Keratinocyte (primary cell): ENCODE measurements at regions not wholly inside any gene's neighbourhood (a gene's known extent, or its start where the extent isn't known, plus 50 kb on each side); places are given as distances from the start of the nearest gene placed in this dataset.

Experiments used
- DNase-seq: peaks from one replicate; pipeline ENCODE4 v3.0.0-alpha.2; 2011; ENCODE audit warnings: low read depth, missing footprints, low spot score
- FAIRE-seq: peaks from 2 replicates; lab custom pipeline; 2011; peaks lifted over from hg19 to GRCh38; lab: Jason Lieb, UNC
- H2AFZ ChIP-seq: 2 replicates; pipeline ENCODE4 v1.6.0; 2012; ENCODE audit warnings: low read length, control low read depth, inconsistent platforms; ENCODE audit not compliant: control insufficient read depth
- H3K27ac ChIP-seq: 2 replicates; pipeline ENCODE4 v1.5.1; 2011; ENCODE audit warnings: low read length; ENCODE audit not compliant: control insufficient read depth, insufficient read depth
- H3K27me3 ChIP-seq: 3 replicates; pipeline ENCODE4 v1.6.0; 2011; ENCODE audit warnings: low read length; ENCODE audit not compliant: control insufficient read depth, insufficient read depth; ENCODE audit errors: extremely low read depth
- H3K36me3 ChIP-seq, 2 experiments: 2 replicates in 1 of 2; 3 replicates in 1 of 2; pipeline ENCODE4 v1.5.1; 2011; ENCODE audit warnings: low read length in 2 of 2, mild to moderate bottlenecking in 1 of 2; ENCODE audit not compliant: control insufficient read depth in 2 of 2, insufficient read depth in 2 of 2; ENCODE audit errors: extremely low read depth in 1 of 2
- H3K4me1 ChIP-seq: 3 replicates; pipeline ENCODE4 v1.5.1; 2011; ENCODE audit warnings: low read length; ENCODE audit not compliant: control insufficient read depth, insufficient read depth; ENCODE audit errors: extremely low read depth
- H3K4me2 ChIP-seq: 3 replicates; pipeline ENCODE4 v1.6.0; 2011; ENCODE audit warnings: low read depth, low read length; ENCODE audit not compliant: control insufficient read depth, insufficient read depth; ENCODE audit errors: extremely low read depth
- H3K4me3 ChIP-seq, 3 experiments: fragments of 200-600 bp in 1 of 3; sonication (generic) in 1 of 3; 2 replicates in 2 of 3; 3 replicates in 1 of 3; pipeline ENCODE4 v1.5.1; 2011 to 2016; ENCODE audit warnings: low read length in 3 of 3, mild to moderate bottlenecking in 3 of 3, control low read depth in 2 of 3, inconsistent platforms in 1 of 3, low read depth in 1 of 3, mixed read lengths in 1 of 3, mixed run types in 1 of 3, moderate library complexity in 1 of 3; ENCODE audit not compliant: control insufficient read depth in 2 of 3, insufficient read depth in 2 of 3; ENCODE audit errors: extremely low read depth in 1 of 3
- H3K79me2 ChIP-seq: 2 replicates; pipeline ENCODE4 v1.6.0; 2012; ENCODE audit warnings: low read length; ENCODE audit not compliant: control insufficient read depth, insufficient read depth
- H3K9ac ChIP-seq: 3 replicates; pipeline ENCODE4 v1.6.0; 2011; ENCODE audit warnings: low read length; ENCODE audit not compliant: control insufficient read depth, insufficient read depth; ENCODE audit errors: extremely low read depth
- H3K9me1 ChIP-seq: 3 replicates; pipeline ENCODE4 v1.6.0; 2011; ENCODE audit warnings: low read length; ENCODE audit not compliant: control insufficient read depth, insufficient read depth; ENCODE audit errors: extremely low read depth
- H3K9me3 ChIP-seq: 2 replicates; pipeline ENCODE4 v1.5.1; 2012; ENCODE audit warnings: low read depth, low read length; ENCODE audit not compliant: control insufficient read depth
- H4K20me1 ChIP-seq: 3 replicates; pipeline ENCODE4 v1.6.0; 2011; ENCODE audit warnings: low read length; ENCODE audit not compliant: control insufficient read depth, insufficient read depth; ENCODE audit errors: extremely low read depth
- CTCF ChIP-seq, 3 experiments: IDR thresholded peaks in 1 of 3; conservative IDR thresholded peaks in 1 of 3; optimal IDR thresholded peaks in 1 of 3; 2 replicates in 2 of 3; 3 replicates in 1 of 3; pipeline versions ENCODE3 to v1.5.1; 2011; ENCODE audit warnings: low read length in 3 of 3, mild to moderate bottlenecking in 3 of 3, moderate library complexity in 2 of 3, control low read depth in 1 of 3, inconsistent platforms in 1 of 3; ENCODE audit not compliant: insufficient read depth in 2 of 3; ENCODE audit errors: extremely low read depth in 1 of 3
- EZH2 ChIP-seq: IDR thresholded peaks from one replicate; pipeline ENCODE4 v1.6.1; 2012; ENCODE audit warnings: inconsistent platforms, mild to moderate bottlenecking, low read length, moderate library complexity
- dilution Hi-C: fragments of 300-500 bp; cut with MboI; formaldehyde crosslinking; loops from one replicate; pipeline ENCODE4 v1.7.0; 2020; ENCODE audit warnings: low sequenced_read_pairs; ENCODE audit not compliant: extremely low pct_ligation_motif_present

- no peak for DNase-seq
- Histone ChIP-seq H3K27me3 (no peaks in the 10 kb centered on the region), H3K79me2 (no peaks in the 10 kb centered on the region), H3K4me3 (no peak overlapping the region), H2AFZ (no peak overlapping the region), H3K4me1 (no peaks in the 10 kb centered on the region), H3K4me2 (no peak overlapping the region), H3K9me3 (no peaks in the 10 kb centered on the region), H3K9me1 (no peaks in the 10 kb centered on the region), H3K9ac (no peak overlapping the region), H3K36me3 (no peaks in the 10 kb centered on the region), H3K27ac (no peak overlapping the region), H4K20me1 (no peaks in the 10 kb centered on the region)
- TF ChIP-seq EZH2 = no peak
- no peak for TF ChIP-seq CTCF (optimal IDR thresholded peaks at IDR 0.05 in 1 of 3, IDR thresholded peaks at IDR 0.05 in 1 of 3, conservative IDR thresholded peaks at IDR 0.05 in 1 of 3; ENCODE audit: extremely low read depth in 1 of 3, insufficient read depth in 2 of 3, low read length in 3 of 3)
- dilution Hi-C loops = no loop called here
- FAIRE-seq = no peak
These were observed 531.9 kb downstream of the PTPRC start for GRCh38 chr1:199170711-199171110.

- no peak for FAIRE-seq
These were observed 533.6 kb downstream of the PTPRC start for GRCh38 chr1:199172171-199173124.

More at GRCh38 chr1:199172171-199173124, 533.6 kb downstream of the PTPRC start:
- Histone ChIP-seq H3K36me3 (no peaks in the 10 kb centered on the region), H3K4me2 (no peak overlapping the region), H3K9ac (no peak overlapping the region), H2AFZ (no peak overlapping the region), H3K4me1 (no peaks in the 10 kb centered on the region), H3K4me3 (no peak overlapping the region), H3K27ac (no peak overlapping the region), H3K9me1 (no peaks in the 10 kb centered on the region), H3K79me2 (no peaks in the 10 kb centered on the region), H3K9me3 (no peaks in the 10 kb centered on the region), H4K20me1 (no peaks in the 10 kb centered on the region), H3K27me3 (no peaks in the 10 kb centered on the region)
- no peak for TF ChIP-seq CTCF (optimal IDR thresholded peaks at IDR 0.05 in 1 of 3, IDR thresholded peaks at IDR 0.05 in 1 of 3, conservative IDR thresholded peaks at IDR 0.05 in 1 of 3; ENCODE audit: extremely low read depth in 1 of 3, insufficient read depth in 2 of 3, low read length in 3 of 3)
- TF ChIP-seq EZH2 = no peak
- DNase-seq = no peak
- dilution Hi-C loops = no loop called here
